HEK293T (cell line): ENCODE measurements at regions not wholly inside any gene's neighbourhood (a gene's known extent, or its start where the extent isn't known, plus 50 kb on each side); places are given as distances from the start of the nearest gene placed in this dataset.

ENCODE experiments used
- BHLHE40 ChIP-seq: fragments of 450-650 bp; IDR thresholded peaks from 2 replicates; pipeline ENCODE4 v1.6.1; 2016; ENCODE audit warnings: mild to moderate bottlenecking, moderate library complexity, borderline replicate concordance
- FOXA1 ChIP-seq: fragments of 450-650 bp; IDR thresholded peaks from 2 replicates; pipeline ENCODE4 v1.6.1; 2016; ENCODE audit warnings: mild to moderate bottlenecking
- FOXK2 ChIP-seq: fragments of 450-650 bp; IDR thresholded peaks from 2 replicates; pipeline ENCODE4 v1.6.1; 2016; ENCODE audit warnings: mild to moderate bottlenecking
- LEF1 ChIP-seq: fragments of 450-650 bp; IDR thresholded peaks from 2 replicates; pipeline ENCODE4 v1.6.1; 2017; ENCODE audit warnings: mild to moderate bottlenecking, borderline replicate concordance
- SP1 ChIP-seq: fragments of 450-650 bp; IDR thresholded peaks from 2 replicates; pipeline ENCODE4 v1.6.1; 2017
- SUZ12 ChIP-seq: fragments of 450-650 bp; IDR thresholded peaks from 2 replicates; pipeline ENCODE4 v1.6.1; 2016; ENCODE audit warnings: mild to moderate bottlenecking
- TARDBP ChIP-seq: fragments of 450-650 bp; IDR thresholded peaks from 2 replicates; pipeline ENCODE4 v1.6.1; 2016
- ZNF384 ChIP-seq: fragments of 450-650 bp; IDR thresholded peaks from 2 replicates; pipeline ENCODE4 v1.6.1; 2016

DNA sequence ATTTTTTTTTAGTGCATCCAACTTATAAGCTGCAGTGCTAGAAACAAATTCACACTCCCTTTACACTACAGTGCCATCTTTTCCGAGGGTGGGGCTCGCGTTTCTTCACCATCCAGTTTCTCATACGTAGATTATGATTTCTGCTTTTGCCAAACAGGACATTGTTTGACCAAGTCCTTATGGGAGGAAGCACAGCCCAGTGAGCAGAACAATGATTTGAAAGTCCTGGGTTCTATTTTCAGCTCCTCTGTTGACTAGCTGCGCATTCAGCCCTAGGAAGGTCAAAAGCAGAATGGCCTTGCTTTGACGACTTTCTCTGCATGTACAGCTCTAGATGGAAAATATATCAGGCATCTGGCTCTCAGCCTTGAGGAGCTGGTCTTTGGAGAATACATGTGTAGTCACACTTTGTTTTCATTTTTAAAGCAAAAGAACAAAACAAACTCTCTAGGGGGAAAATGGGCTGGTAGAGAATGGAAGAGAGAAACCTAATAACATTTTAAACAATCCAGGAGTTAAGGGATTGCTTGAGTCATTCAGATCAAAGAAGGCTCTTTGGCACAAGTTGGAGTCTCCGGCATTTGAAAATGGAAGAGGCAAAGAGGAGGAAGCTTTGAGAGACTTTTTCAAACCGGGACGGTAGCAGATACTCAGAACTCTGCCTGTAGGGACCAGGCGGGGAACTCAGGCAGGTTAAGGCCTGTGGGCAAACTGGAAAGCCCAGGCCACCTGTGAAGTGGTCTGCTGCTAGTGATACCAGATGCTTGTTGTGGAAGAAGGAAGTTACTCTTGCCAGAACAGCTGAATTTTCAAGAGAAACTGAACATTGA, 257.3 kb upstream of the PLEKHG7 start:
- TF ChIP-seq FOXA1 (no peak), SP1 (no peak), BHLHE40 (no peak), SUZ12 (no peak), TARDBP (no peak), ZNF384 (no peak), FOXK2 (no peak), LEF1 (no peak)
